Activated naive CD8-positive, alpha-beta T cell treated with anti-CD3 and anti-CD28 coated beads for 36 hours (primary cell): ENCODE measurements at regions not wholly inside any gene's neighbourhood (a gene's known extent, or its start where the extent isn't known, plus 50 kb on each side); places are given as distances from the start of the nearest gene placed in this dataset.

ENCODE experiments used
- DNase-seq: peaks from one replicate; pipeline ENCODE4 v3.0.0; 2021
- H3K27ac Mint-ChIP-seq: one replicate; pipeline ENCODE4 v1.8.0; 2022; ENCODE audit warnings: mild to moderate bottlenecking, moderate library complexity, mixed read lengths
- H3K27me3 Mint-ChIP-seq: one replicate; pipeline ENCODE4 v1.8.0; 2022; ENCODE audit warnings: mild to moderate bottlenecking, mixed read lengths
- H3K36me3 Mint-ChIP-seq: one replicate; pipeline ENCODE4 v1.8.0; 2021; ENCODE audit warnings: mild to moderate bottlenecking, mixed read lengths
- H3K4me1 Mint-ChIP-seq: one replicate; pipeline ENCODE4 v1.8.0; 2021; ENCODE audit warnings: mixed read lengths
- H3K4me3 Mint-ChIP-seq: one replicate; pipeline ENCODE4 v1.8.0; 2022; ENCODE audit warnings: mild to moderate bottlenecking, moderate library complexity, mixed read lengths
- H3K9me3 Mint-ChIP-seq: one replicate; pipeline ENCODE4 v1.8.0; 2022; ENCODE audit warnings: mixed read lengths

DNA sequence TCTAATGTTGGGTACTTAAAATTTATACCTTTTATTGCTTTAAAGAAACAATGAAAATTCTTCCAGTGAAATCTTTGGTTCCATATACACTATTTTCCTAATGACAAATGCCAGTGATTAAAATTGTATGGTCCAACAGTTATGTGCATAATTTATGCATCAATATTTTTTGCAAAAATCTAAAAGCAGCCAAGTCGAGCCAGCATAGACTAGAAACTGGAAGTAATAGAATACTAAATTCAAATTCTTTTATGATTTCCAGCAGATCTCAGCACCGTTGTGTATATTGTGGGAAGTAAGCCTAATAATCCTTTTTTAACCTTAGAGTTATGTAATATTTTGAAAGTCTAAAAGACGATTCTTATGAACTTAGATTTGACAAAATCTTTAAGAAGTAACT, 652.0 kb upstream of the GOLIM4 start:
- Mint-ChIP-seq H3K27me3 (no peaks in the 10 kb centered on the region), H3K4me1 (no peaks in the 10 kb centered on the region), H3K27ac (no peak overlapping the region), H3K4me3 (no peak overlapping the region), H3K9me3 (peaks cover 3% of the 10 kb centered on the region), H3K36me3 (no peaks in the 10 kb centered on the region)
- no peak for DNase-seq

- Mint-ChIP-seq H3K9me3 (peaks cover 4% of the 10 kb centered on the region), H3K27me3 (no peaks in the 10 kb centered on the region), H3K4me3 (no peak overlapping the region), H3K36me3 (no peaks in the 10 kb centered on the region), H3K4me1 (no peaks in the 10 kb centered on the region), H3K27ac (no peak overlapping the region)
- no peak for DNase-seq
Measured at GRCh38 chr3:168738527-168739325, 643.0 kb upstream of the GOLIM4 start.

- DNase-seq = no peak
- no peak overlapping the region for H3K4me3 Mint-ChIP-seq
- H3K27me3 Mint-ChIP-seq = no peaks in the 10 kb centered on the region
- no peak overlapping the region for H3K27ac Mint-ChIP-seq
- H3K9me3 Mint-ChIP-seq = peaks cover 8% of the 10 kb centered on the region
- no peaks in the 10 kb centered on the region for H3K4me1 Mint-ChIP-seq
- H3K36me3 Mint-ChIP-seq = no peaks in the 10 kb centered on the region
Measured at GRCh38 chr3:168736202-168736601, 640.5 kb upstream of the GOLIM4 start.

DNA sequence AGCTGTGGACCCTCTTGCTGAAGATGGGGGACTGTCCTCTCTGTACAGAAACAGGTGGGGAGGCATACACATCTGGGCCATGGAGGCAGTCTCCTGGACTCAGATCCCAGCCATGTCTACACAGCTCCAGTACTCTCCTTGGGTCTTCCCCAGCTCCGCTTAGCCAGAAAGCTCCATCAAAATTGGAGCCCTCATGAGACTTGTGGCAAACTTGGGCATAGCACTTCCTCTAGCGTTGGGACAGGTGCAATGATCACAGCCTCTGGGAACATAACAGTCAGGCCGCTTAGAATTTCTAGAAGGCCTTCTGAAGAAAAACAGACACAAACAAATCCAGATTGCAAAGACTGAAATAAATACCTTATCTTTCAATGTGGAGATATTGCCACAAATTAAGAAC, 634.3 kb upstream of the GOLIM4 start:
- H3K27ac Mint-ChIP-seq = no peak overlapping the region
- no peaks in the 10 kb centered on the region for H3K27me3 Mint-ChIP-seq
- no peak for DNase-seq
- no peaks in the 10 kb centered on the region for H3K4me1 Mint-ChIP-seq
- no peak overlapping the region for H3K4me3 Mint-ChIP-seq
- no peaks in the 10 kb centered on the region for H3K36me3 Mint-ChIP-seq
- peaks cover 6% of the 10 kb centered on the region for H3K9me3 Mint-ChIP-seq

DNA sequence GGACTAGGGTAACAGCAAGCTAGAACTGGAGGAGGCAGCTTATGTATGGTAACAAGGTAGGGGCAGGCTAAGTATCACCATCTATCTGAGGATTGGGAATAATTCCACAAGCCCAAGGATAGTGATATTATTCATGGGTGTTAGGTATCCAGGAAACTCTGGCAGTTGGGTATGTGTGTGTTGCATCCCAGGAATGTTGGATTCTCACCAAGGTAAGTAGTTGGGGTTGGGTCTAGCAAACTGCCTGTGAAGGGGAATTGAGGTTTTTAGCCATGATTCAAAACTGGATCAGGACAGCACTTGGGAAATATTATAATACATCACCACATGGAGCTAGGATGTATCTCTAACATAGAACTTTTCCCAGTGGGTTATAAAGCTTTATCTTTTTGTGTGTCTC, 626.4 kb upstream of the GOLIM4 start:
- Mint-ChIP-seq H3K27ac (no peak overlapping the region), H3K27me3 (no peaks in the 10 kb centered on the region), H3K9me3 (no peaks in the 10 kb centered on the region), H3K4me3 (no peak overlapping the region), H3K36me3 (no peaks in the 10 kb centered on the region), H3K4me1 (no peaks in the 10 kb centered on the region)
- DNase-seq = no peak

DNA sequence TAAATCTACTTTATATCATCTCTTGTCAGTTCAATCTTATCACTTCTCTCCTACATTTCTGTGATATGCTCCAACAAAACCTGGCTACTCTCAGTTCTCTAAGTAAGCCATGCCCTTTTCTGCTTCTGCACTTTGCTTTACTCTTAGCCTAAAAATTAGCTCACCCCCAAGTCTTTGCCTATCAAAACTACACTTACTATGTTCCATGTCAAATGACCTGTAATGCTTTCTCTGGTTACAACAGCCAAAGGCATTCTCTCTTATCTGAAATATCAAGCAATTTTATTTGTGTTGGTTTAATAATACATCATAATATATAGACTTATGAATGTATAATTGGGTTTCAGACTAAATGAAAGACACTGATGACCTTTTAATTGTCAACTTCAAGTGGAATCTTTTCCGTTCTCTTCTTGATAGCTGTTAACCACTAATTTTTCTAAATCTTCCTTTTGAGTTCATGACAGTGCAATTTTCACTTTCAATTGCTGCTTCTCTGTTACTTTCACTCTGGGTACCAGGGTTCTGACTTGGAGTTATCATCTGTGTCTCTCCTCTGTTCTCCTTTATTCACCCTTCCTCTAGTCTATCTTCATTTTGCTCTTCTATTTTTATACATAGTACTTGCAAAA, 619.0 kb upstream of the GOLIM4 start:
- peaks cover 6% of the 10 kb centered on the region for H3K9me3 Mint-ChIP-seq

DNA sequence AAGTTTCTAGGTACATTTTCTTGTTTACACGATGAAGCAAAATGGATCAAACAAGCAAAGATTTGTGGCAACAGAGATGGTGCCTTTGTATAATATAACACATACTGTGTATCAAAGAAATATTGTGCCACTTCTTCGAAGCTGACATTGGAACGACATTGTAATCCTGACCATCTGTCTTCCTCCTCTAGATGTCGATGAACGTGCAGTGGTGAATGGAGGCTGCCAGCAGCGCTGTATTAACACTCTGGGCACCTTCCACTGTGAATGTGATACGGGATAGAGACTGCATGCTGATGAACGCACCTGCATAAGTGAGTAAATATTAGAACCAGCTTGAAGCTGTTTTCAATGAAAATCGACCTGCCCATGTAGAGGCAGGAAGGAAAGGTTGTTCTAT, 613.3 kb upstream of the GOLIM4 start:
- Mint-ChIP-seq H3K4me3 (no peak overlapping the region), H3K27ac (no peak overlapping the region), H3K9me3 (peaks cover 6% of the 10 kb centered on the region), H3K36me3 (no peaks in the 10 kb centered on the region), H3K4me1 (no peaks in the 10 kb centered on the region), H3K27me3 (no peaks in the 10 kb centered on the region)
- DNase-seq = no peak

More for the DNA sequence above, 619.0 kb upstream of the GOLIM4 start:
- Mint-ChIP-seq H3K4me3 (no peak overlapping the region), H3K36me3 (no peaks in the 10 kb centered on the region), H3K27ac (no peak overlapping the region), H3K4me1 (peaks cover 2% of the 10 kb centered on the region), H3K27me3 (no peaks in the 10 kb centered on the region)
- no peak for DNase-seq

- Mint-ChIP-seq H3K27ac (no peak overlapping the region), H3K4me3 (no peak overlapping the region), H3K27me3 (no peaks in the 10 kb centered on the region), H3K36me3 (no peaks in the 10 kb centered on the region), H3K9me3 (peaks cover 6% of the 10 kb centered on the region), H3K4me1 (no peaks in the 10 kb centered on the region)
- DNase-seq = no peak
Measured at GRCh38 chr3:168707900-168708299, 612.2 kb upstream of the GOLIM4 start.

DNA sequence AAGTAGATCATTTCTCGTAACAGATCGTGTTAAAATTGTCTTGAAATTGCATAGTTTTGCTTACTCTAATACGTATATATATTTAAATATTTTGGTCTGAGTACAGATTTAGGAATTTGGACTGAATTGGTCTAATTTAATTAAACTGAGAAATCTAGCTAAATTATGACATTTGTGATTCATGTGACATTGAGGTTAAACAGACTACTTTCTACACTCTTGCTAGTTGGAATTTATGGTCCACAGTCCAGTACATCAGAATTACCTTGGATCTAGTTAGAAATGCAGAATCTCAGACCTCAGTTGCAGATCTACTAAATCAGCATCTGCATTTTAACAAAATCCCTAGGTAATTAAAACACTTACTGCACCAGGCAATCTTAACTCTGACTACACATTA, 609.7 kb upstream of the GOLIM4 start:
- no peaks in the 10 kb centered on the region for H3K36me3 Mint-ChIP-seq
- no peaks in the 10 kb centered on the region for H3K27me3 Mint-ChIP-seq
- H3K27ac Mint-ChIP-seq = no peak overlapping the region
- no peak overlapping the region for H3K4me3 Mint-ChIP-seq
- H3K4me1 Mint-ChIP-seq = no peaks in the 10 kb centered on the region
- peaks cover 4% of the 10 kb centered on the region for H3K9me3 Mint-ChIP-seq
- no peak for DNase-seq

DNA sequence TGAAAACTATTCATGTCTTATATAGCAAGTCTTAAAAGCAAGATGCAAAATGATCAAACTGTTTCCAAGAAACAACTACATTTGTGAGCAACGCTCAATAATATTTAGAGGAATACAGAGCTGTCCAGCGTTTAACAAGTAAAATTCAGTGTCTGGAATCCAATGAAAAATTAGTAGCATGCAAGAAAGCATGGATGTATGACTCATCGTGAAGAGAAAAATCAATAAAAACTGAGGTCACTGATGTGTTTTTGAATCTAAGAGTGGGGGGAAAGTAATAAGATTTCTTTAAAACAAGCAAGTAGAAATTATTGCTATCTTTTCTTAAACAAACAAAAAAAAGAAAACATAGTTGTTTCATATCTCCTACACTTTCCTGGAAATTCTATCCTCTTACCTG, 600.3 kb upstream of the GOLIM4 start:
- H3K9me3 Mint-ChIP-seq = peaks cover under 1% of the 10 kb centered on the region
- DNase-seq = no peak
- no peaks in the 10 kb centered on the region for H3K27me3 Mint-ChIP-seq
- H3K4me3 Mint-ChIP-seq = no peak overlapping the region
- no peaks in the 10 kb centered on the region for H3K4me1 Mint-ChIP-seq
- H3K36me3 Mint-ChIP-seq = no peaks in the 10 kb centered on the region
- no peak overlapping the region for H3K27ac Mint-ChIP-seq

DNA sequence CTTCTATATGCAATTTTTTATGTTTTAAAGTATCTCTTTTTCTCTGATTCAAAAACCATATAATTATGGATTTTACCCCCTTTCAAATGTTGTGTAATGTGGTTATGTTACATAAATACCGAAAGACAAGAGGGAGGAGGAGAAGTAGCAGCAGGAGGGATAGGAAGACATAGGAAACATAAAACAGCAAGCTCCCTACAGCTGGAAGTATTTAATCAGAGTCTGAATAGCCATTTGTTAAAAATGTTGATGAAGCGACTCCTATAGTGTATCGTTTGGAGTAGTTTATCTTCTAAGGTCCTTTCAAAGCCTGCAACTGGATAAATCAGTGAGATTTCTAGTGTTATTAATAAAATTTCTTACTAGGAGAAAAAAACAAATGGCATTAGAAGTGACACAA, 598.1 kb upstream of the GOLIM4 start:
- H3K27me3 Mint-ChIP-seq = no peaks in the 10 kb centered on the region
- no peaks in the 10 kb centered on the region for H3K4me1 Mint-ChIP-seq

DNA sequence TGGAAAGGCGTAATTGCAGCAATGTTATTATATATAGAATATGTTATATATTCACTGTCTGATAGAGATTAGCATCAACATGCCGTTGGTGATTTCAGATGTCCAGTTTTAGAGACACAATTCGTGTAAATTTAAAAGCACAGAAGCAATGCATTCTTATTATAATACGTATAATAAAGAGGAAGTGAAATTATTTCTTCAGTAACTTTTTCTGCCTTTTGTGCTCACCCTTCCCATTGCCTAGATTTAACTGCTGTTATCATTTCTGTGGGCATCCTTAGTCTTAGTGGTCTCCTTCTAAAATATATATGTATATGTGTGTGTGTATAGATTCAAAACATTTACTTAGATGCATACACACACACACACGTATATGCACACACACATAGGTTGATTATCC, 592.5 kb upstream of the GOLIM4 start:
- H3K27ac Mint-ChIP-seq = no peak overlapping the region
- DNase-seq = no peak
- H3K27me3 Mint-ChIP-seq = no peaks in the 10 kb centered on the region
- H3K4me3 Mint-ChIP-seq = no peak overlapping the region
- H3K36me3 Mint-ChIP-seq = no peaks in the 10 kb centered on the region
- no peaks in the 10 kb centered on the region for H3K9me3 Mint-ChIP-seq
- H3K4me1 Mint-ChIP-seq = no peaks in the 10 kb centered on the region

More for the DNA sequence above, 598.1 kb upstream of the GOLIM4 start:
- Mint-ChIP-seq H3K9me3 (no peaks in the 10 kb centered on the region), H3K4me3 (no peak overlapping the region), H3K27ac (no peak overlapping the region), H3K36me3 (no peaks in the 10 kb centered on the region)
- DNase-seq = no peak

GRCh38 chr3:168684519-168684918, 588.8 kb upstream of the GOLIM4 start:
- H3K27me3 Mint-ChIP-seq = no peaks in the 10 kb centered on the region

GRCh38 chr3:168678730-168679129, 583.0 kb upstream of the GOLIM4 start:
- Mint-ChIP-seq H3K27me3 (no peaks in the 10 kb centered on the region), H3K27ac (no peak overlapping the region), H3K4me1 (no peaks in the 10 kb centered on the region), H3K9me3 (no peaks in the 10 kb centered on the region), H3K36me3 (no peaks in the 10 kb centered on the region), H3K4me3 (no peak overlapping the region)
- DNase-seq = no peak

More at GRCh38 chr3:168684519-168684918, 588.8 kb upstream of the GOLIM4 start:
- Mint-ChIP-seq H3K4me1 (no peaks in the 10 kb centered on the region), H3K27ac (no peak overlapping the region), H3K36me3 (no peaks in the 10 kb centered on the region), H3K4me3 (no peak overlapping the region), H3K9me3 (no peaks in the 10 kb centered on the region)
- no peak for DNase-seq

DNA sequence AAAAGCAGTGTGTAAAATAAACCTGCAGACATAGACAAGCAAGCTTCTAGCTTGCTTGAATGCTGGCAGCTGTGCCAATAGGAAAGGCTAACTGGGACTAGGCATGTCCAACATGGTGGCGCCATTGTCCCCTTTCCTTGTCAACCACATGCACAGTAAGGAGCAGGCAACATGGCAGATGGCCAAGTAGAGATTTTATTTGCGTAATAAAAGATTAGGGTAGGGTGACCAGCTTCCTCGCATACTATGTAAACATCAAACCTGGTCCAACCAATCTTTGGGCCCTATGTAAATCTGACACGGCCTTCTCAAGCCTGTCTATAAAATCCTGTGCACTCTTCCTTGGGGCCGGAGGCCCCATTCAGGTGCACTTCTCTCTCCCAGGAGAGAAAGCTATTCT, 575.4 kb upstream of the GOLIM4 start:
- Mint-ChIP-seq H3K27me3 (no peaks in the 10 kb centered on the region), H3K27ac (no peak overlapping the region), H3K36me3 (no peaks in the 10 kb centered on the region), H3K4me3 (no peak overlapping the region), H3K4me1 (no peaks in the 10 kb centered on the region), H3K9me3 (no peaks in the 10 kb centered on the region)
- DNase-seq = no peak
